ENCODE measurements at regions not wholly inside any gene's neighbourhood (a gene's known extent, or its start where the extent isn't known, plus 50 kb on each side); places are given as distances from the start of the nearest gene placed in this dataset.

DNA sequence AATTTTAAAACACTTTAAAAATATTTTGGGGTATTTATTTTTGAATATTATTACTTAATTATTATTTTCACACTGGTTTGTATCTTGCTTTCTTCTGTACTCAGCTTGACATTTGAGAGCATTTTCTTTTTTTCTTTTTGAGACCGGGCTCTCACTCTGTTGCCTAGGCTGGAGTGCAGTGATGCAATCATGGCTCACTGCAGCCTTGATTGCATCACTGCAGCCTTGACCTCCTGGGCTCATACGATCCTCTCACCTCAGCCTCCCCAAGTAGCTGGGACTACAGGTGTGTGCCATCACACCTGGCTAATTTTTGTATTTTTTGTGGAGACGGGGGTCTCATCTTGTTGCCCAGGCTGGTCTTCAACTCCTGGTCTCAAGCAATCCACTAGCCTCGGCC lies 79.9 kb upstream of the DLX2 start:
- Histone ChIP-seq H3K9me3 (ENCODE audit: control extremely low read depth in 1 of 3, control insufficient read depth in 2 of 3, insufficient read depth in 1 of 3, low read length in 2 of 3) (peaks cover 0 to 1% (median 0%) of the 10 kb centered on the region in 3 donors), H4K20me1 (ENCODE audit: control insufficient read depth, insufficient read depth, low read length, poor library complexity, severe bottlenecking) (no peaks in the 10 kb centered on the region), H3K36me3 (replicated peaks in 1 of 2; ENCODE audit: control extremely low read depth in 1 of 2, control insufficient read depth in 1 of 2, extremely low read depth in 1 of 2, insufficient read depth in 2 of 2, low read length in 1 of 2) (no peaks in the 10 kb centered on the region), H3K79me2 (ENCODE audit: control insufficient read depth, insufficient read depth, low read length) (no peaks in the 10 kb centered on the region), H3K4me3 (ENCODE audit: control extremely low read depth in 1 of 5, extremely low read depth in 1 of 5, insufficient read depth in 1 of 5, low read depth in 2 of 5, low read length in 4 of 5) (no peak overlapping the region), H3K27me3 (replicated peaks in 1 of 4; ENCODE audit: control extremely low read depth in 1 of 4, control insufficient read depth in 3 of 4, insufficient read depth in 4 of 4, low read length in 3 of 4) (no peaks in the 10 kb centered on the region), H3K27ac (ENCODE audit: low read length in 2 of 2) (no peak overlapping the region), H3K9ac (ENCODE audit: low read length) (no peak overlapping the region), H3K4me1 (ENCODE audit: control insufficient read depth in 2 of 2, insufficient read depth in 2 of 2, low read length in 2 of 2) (no peaks in the 10 kb centered on the region), H3K4me2 (replicated peaks; ENCODE audit: low read depth, low read length, poor library complexity, severe bottlenecking) (no peak overlapping the region), H2AFZ (ENCODE audit: insufficient read depth, low read depth, low read length, poor library complexity, severe bottlenecking) (no peak overlapping the region)
- no peak for TF ChIP-seq EZH2 (IDR thresholded peaks at IDR 0.05; ENCODE audit: borderline replicate concordance, insufficient read depth, low read depth, low read length, poor library complexity, severe bottlenecking)
- TF ChIP-seq, protein P1, sequence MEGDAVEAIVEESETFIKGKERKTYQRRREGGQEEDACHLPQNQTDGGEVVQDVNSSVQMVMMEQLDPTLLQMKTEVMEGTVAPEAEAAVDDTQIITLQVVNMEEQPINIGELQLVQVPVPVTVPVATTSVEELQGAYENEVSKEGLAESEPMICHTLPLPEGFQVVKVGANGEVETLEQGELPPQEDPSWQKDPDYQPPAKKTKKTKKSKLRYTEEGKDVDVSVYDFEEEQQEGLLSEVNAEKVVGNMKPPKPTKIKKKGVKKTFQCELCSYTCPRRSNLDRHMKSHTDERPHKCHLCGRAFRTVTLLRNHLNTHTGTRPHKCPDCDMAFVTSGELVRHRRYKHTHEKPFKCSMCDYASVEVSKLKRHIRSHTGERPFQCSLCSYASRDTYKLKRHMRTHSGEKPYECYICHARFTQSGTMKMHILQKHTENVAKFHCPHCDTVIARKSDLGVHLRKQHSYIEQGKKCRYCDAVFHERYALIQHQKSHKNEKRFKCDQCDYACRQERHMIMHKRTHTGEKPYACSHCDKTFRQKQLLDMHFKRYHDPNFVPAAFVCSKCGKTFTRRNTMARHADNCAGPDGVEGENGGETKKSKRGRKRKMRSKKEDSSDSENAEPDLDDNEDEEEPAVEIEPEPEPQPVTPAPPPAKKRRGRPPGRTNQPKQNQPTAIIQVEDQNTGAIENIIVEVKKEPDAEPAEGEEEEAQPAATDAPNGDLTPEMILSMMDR (IDR thresholded peaks at IDR 0.05): no peak
- CTCF ChIA-PET: no interaction called here
- H3K9me3 Mint-ChIP-seq (ENCODE audit: insufficient read depth): no peaks in the 10 kb centered on the region
- DNase-seq (no peak), ATAC-seq (ENCODE audit: low read depth) (no peak)
- no peaks in the 10 kb centered on the region for H3K4me1 Mint-ChIP-seq
- POLR2A ChIA-PET: no interaction called here
- no peak overlapping the region for H3K27ac Mint-ChIP-seq
- H3K4me3 Mint-ChIP-seq: no peak overlapping the region
- H3K27me3 Mint-ChIP-seq: peaks cover 8% of the 10 kb centered on the region
- 100% methylated on average over 1 of the region's 4 CpGs for WGBS (ENCODE audit: insufficient coverage)
- intact Hi-C loops (cut with micrococcal nuclease): no loop called here

DNA sequence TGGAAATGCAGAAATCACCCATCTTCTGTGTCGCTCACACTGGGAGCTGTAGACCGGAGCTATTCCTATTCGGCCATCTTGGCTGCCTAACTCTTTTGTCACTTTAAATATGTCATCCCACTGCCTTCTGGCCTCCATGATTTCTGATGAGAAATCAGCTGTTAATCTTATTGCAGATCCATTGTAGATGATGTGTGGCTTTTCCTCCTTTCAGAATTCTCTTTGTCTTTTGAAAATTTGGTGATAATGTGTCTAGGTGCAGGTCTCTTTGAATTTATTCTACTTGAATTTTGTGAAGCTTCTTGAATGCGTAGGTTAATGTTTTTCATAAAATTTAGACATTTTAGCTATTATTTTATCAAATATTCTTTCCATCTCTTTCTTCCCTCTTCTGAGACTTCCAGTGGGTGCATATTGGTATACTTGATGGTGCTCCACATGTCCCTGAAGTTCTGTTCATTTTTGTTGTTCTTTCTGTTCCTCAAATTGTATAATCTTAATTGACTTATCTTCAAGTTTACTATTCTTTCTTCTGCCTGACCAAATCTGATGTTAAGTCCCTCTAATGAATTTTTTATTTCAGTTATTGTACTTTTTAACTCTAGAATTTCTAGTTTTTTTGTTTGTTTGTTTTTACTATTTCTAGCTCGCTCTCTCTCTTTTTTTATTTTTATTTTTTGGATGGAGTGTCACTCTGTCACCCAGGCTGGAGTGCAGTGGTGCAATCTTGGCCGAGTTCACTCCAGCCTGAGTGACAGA lies 90.8 kb upstream of the DLX2 start:
- Histone ChIP-seq H4K20me1 (ENCODE audit: control insufficient read depth, insufficient read depth, low read length, poor library complexity, severe bottlenecking) (no peaks in the 10 kb centered on the region), H2AFZ (ENCODE audit: insufficient read depth, low read depth, low read length, poor library complexity, severe bottlenecking) (no peak overlapping the region), H3K4me3 (ENCODE audit: control extremely low read depth in 1 of 5, extremely low read depth in 1 of 5, insufficient read depth in 1 of 5, low read depth in 2 of 5, low read length in 4 of 5) (no peak overlapping the region), H3K9me3 (ENCODE audit: control extremely low read depth in 1 of 3, control insufficient read depth in 2 of 3, insufficient read depth in 1 of 3, low read length in 2 of 3) (peaks cover 6 to 30% (median 18%) of the 10 kb centered on the region in 3 donors), H3K4me1 (ENCODE audit: control insufficient read depth in 2 of 2, insufficient read depth in 2 of 2, low read length in 2 of 2) (no peaks in the 10 kb centered on the region), H3K36me3 (replicated peaks in 1 of 2; ENCODE audit: control extremely low read depth in 1 of 2, control insufficient read depth in 1 of 2, extremely low read depth in 1 of 2, insufficient read depth in 2 of 2, low read length in 1 of 2) (no peaks in the 10 kb centered on the region), H3K27ac (ENCODE audit: low read length in 2 of 2) (no peak overlapping the region), H3K79me2 (ENCODE audit: control insufficient read depth, insufficient read depth, low read length) (no peaks in the 10 kb centered on the region), H3K4me2 (replicated peaks; ENCODE audit: low read depth, low read length, poor library complexity, severe bottlenecking) (no peak overlapping the region), H3K9ac (ENCODE audit: low read length) (no peak overlapping the region), H3K27me3 (replicated peaks in 1 of 4; ENCODE audit: control extremely low read depth in 1 of 4, control insufficient read depth in 3 of 4, insufficient read depth in 4 of 4, low read length in 3 of 4) (peaks cover 0 to 7% (median 0%) of the 10 kb centered on the region in 4 experiments)
- TF ChIP-seq EZH2 (IDR thresholded peaks at IDR 0.05; ENCODE audit: borderline replicate concordance, insufficient read depth, low read depth, low read length, poor library complexity, severe bottlenecking): no peak
- TF ChIP-seq, protein P1 (IDR thresholded peaks at IDR 0.05): no peak
- ChIA-PET CTCF (no interaction called here), POLR2A (no interaction called here)
- H3K4me3 Mint-ChIP-seq: no peak overlapping the region
- no peak overlapping the region for H3K27ac Mint-ChIP-seq
- DNase-seq (no peak), ATAC-seq (ENCODE audit: low read depth) (no peak)
- peaks cover 20% of the 10 kb centered on the region for H3K27me3 Mint-ChIP-seq
- peaks cover 7% of the 10 kb centered on the region for H3K9me3 Mint-ChIP-seq (ENCODE audit: insufficient read depth)
- H3K4me1 Mint-ChIP-seq: no peaks in the 10 kb centered on the region
- 90% methylated on average over 2 of the region's 6 CpGs for WGBS (ENCODE audit: insufficient coverage)
- intact Hi-C loops (cut with micrococcal nuclease): no loop called here
